SK-N-SH treated with all-trans-retinoic acid at 6 μM for 48 hours (cell line): ENCODE measurements at regions not wholly inside any gene's neighbourhood (a gene's known extent, or its start where the extent isn't known, plus 50 kb on each side); places are given as distances from the start of the nearest gene placed in this dataset.

Experiments used
- BACH2 ChIP-seq: fragments of 250-450 bp; sonication (Bioruptor Pico); IDR thresholded peaks from 2 replicates; pipeline ENCODE4 v1.9.0; 2021; ENCODE audit warnings: mild to moderate bottlenecking, borderline replicate concordance
- CREB5 ChIP-seq: fragments of 250-450 bp; sonication (Bioruptor Pico); IDR thresholded peaks from 2 replicates; pipeline ENCODE4 v1.5.1; 2020; ENCODE audit warnings: low read depth, mild to moderate bottlenecking, moderate library complexity
- GLIS3 ChIP-seq: fragments of 250-450 bp; sonication (Bioruptor Pico); IDR thresholded peaks from 2 replicates; pipeline ENCODE4 v1.5.0; 2020; ENCODE audit warnings: mild to moderate bottlenecking, moderate library complexity
- ISL1 ChIP-seq: fragments of 250-450 bp; sonication (Bioruptor Pico); IDR thresholded peaks from 2 replicates; pipeline ENCODE4 v2.1.2; 2022; ENCODE audit warnings: mild to moderate bottlenecking, moderate library complexity
- PATZ1 ChIP-seq: fragments of 250-450 bp; sonication (Bioruptor Pico); IDR thresholded peaks from 2 replicates; pipeline ENCODE4 v1.8.0; 2020; ENCODE audit warnings: mild to moderate bottlenecking, moderate library complexity, borderline replicate concordance
- POU6F1 ChIP-seq: fragments of 250-450 bp; sonication (Bioruptor Pico); IDR thresholded peaks from 2 replicates; pipeline ENCODE4 v1.8.0; 2021; ENCODE audit warnings: low read depth, mild to moderate bottlenecking, moderate library complexity, borderline replicate concordance
- RARB ChIP-seq: fragments of 250-450 bp; sonication (Bioruptor Pico); IDR thresholded peaks from 2 replicates; pipeline ENCODE4 v1.8.0; 2021; ENCODE audit warnings: mild to moderate bottlenecking, moderate library complexity
- ZC3H10 ChIP-seq: fragments of 250-450 bp; sonication (Bioruptor Pico); IDR thresholded peaks from 2 replicates; pipeline ENCODE4 v1.5.1; 2021; ENCODE audit warnings: mild to moderate bottlenecking, moderate library complexity
- ZFP3 ChIP-seq: fragments of 250-450 bp; sonication (Bioruptor Pico); IDR thresholded peaks from 2 replicates; pipeline ENCODE4 v1.5.0; 2020; ENCODE audit warnings: mild to moderate bottlenecking, moderate library complexity
- ZFP30 ChIP-seq: fragments of 450-650 bp; formaldehyde crosslinking; IDR thresholded peaks from 2 replicates; pipeline ENCODE4 v1.5.0; 2022; ENCODE audit warnings: mild to moderate bottlenecking, moderate library complexity

- no peak for TF ChIP-seq ZFP30
- TF ChIP-seq ZC3H10: no peak
- no peak for TF ChIP-seq ZFP3 (CRISPR knock-in tag)
- TF ChIP-seq PATZ1 (CRISPR knock-in tag): no peak
- no peak for TF ChIP-seq ISL1 (CRISPR knock-in tag)
- no peak for TF ChIP-seq GLIS3
- no peak for TF ChIP-seq CREB5 (CRISPR knock-in tag)
- TF ChIP-seq RARB (CRISPR knock-in tag): no peak
- no peak for TF ChIP-seq BACH2 (CRISPR knock-in tag)
- TF ChIP-seq POU6F1 (CRISPR knock-in tag): no peak
These were observed 724.6 kb downstream of the USP25 start for GRCh38 chr21:16454399-16454798.
